Activated naive CD4-positive, alpha-beta T cell treated with anti-CD3 and anti-CD28 coated beads for 36 hours (primary cell): ENCODE measurements at regions not wholly inside any gene's neighbourhood (a gene's known extent, or its start where the extent isn't known, plus 50 kb on each side); places are given as distances from the start of the nearest gene placed in this dataset.
A peak's percentile ranks its signal among the peaks of the same experiment; 100 is the strongest.

Source experiments
- CTCF ChIA-PET: fragments of 350-600 bp; sonication (Branson Sonifier 250); formaldehyde crosslinking; loops from one replicate; lab custom pipeline; 2021; ENCODE audit warnings: antibody characterized with exemption; lab: Charles Lee
- DNase-seq: peaks from one replicate; pipeline ENCODE4 v3.0.0-alpha.2; 2020
- H3K27ac Mint-ChIP-seq: one replicate; pipeline ENCODE4 v1.8.0; 2021; ENCODE audit warnings: mild to moderate bottlenecking, mixed read lengths
- H3K27me3 Mint-ChIP-seq: one replicate; pipeline ENCODE4 v1.8.0; 2021; ENCODE audit warnings: low read depth, mixed read lengths
- H3K36me3 Mint-ChIP-seq: one replicate; pipeline ENCODE4 v1.8.0; 2021; ENCODE audit warnings: low read depth, mixed read lengths
- H3K4me1 Mint-ChIP-seq: one replicate; pipeline ENCODE4 v1.8.0; 2021; ENCODE audit warnings: low read depth, mixed read lengths
- H3K4me3 Mint-ChIP-seq: one replicate; pipeline ENCODE4 v1.8.0; 2021; ENCODE audit warnings: mild to moderate bottlenecking, moderate library complexity, mixed read lengths
- H3K9me3 Mint-ChIP-seq: one replicate; pipeline ENCODE4 v1.8.0; 2021; ENCODE audit warnings: mixed read lengths
- intact Hi-C: fragments of 100-400 bp; cut with micrococcal nuclease; formaldehyde crosslinking; loops from one replicate; pipeline ENCODE4 v1.15.1; 2023

DNA sequence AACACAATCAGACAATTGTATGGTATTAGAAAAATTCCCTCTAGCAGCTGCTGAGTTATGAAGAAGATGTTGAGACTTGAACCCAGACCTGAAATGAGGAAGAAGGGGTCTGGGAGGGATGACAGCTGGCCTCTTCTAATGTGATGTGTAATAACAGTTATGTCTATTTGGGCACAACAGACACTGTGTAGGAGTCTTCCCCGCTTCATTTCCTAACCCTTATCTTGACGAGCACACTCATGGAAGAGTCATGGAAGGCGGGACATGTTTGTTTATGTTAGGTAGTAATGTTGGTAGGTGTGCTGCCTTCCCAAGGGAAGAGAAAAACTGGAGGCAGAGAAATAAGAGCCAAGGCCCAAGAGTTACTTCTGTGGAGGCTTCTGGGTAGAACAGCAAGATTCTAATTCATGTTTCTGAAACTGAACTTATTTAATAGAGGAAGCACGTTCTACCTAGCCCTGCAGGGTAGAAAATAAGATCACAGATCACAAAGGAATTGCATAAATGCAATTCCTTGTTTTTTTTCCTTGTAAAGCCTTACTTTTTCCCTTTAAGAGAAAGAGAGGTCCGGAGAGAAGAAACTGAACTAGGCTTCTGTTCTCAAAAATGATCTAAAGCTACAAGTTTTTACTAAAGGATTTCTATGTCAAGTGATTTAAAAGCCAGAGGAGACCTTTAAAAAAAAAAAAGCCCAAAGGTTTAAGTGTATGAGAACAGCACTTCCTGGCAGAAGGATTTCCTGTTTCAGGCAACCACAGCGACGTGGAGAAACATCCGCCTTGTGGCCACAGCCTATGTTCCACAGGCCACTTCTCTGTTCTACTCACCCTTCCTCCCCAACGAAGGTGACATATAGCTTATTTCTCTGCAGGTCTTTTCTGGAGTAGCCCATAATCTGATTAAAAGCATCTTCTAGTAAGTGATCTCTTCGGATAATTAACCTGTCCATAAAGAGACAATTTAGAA is 68.5 kb upstream of the STK17B start:
- Mint-ChIP-seq H3K27ac (peak overlapping the region; percentile 88), H3K9me3 (no peaks in the 10 kb centered on the region), H3K27me3 (no peaks in the 10 kb centered on the region), H3K4me1 (peaks cover 85% of the 10 kb centered on the region), H3K36me3 (no peaks in the 10 kb centered on the region), H3K4me3 (peak overlapping the region; percentile 49)
- peak; percentile 93 for DNase-seq
- intact Hi-C loops: loop anchor here (1.0 to 5.0 kb wide), 6 partner anchors 29 to 1062 kb away; partner anchors contain the start of gene STK17B
- CTCF ChIA-PET: interaction anchor here (0.7 to 3.2 kb wide), 12 partner anchors 9 to 162 kb away, joined by 3 to 22 read pairs (median 4); no protein-coding TSS in a partner anchor

DNA sequence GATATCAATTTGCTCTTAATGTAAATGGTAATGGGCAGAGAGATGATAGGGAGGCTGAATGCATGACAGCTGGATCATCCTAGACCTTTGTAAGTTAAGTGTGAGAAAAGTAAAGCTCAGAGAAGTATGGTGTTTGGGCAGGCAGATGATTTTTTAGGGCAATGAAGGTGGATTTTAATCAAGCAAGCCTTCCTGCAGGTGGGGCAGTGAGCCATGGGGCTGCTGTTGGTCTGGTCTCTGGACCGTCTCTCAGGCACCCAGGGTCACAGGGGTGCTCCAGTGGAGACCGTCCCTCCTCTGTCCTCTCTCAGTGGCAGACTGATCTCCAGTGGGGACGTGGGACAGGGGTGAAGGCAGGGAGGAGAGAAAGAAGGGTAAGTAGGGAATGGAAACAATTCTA is 69.8 kb upstream of the STK17B start:
- Mint-ChIP-seq H3K4me3 (peak overlapping the region; percentile 30), H3K4me1 (peaks cover 87% of the 10 kb centered on the region), H3K27ac (peak overlapping the region; percentile 100), H3K36me3 (no peaks in the 10 kb centered on the region), H3K27me3 (no peaks in the 10 kb centered on the region), H3K9me3 (no peaks in the 10 kb centered on the region)
- CTCF ChIA-PET: interaction anchor here (0.8 to 3.2 kb wide), 12 partner anchors 8 to 65 kb away, joined by 3 to 22 read pairs (median 4); no protein-coding TSS in a partner anchor
- intact Hi-C loops: loop anchor here (5.0 kb wide), 1 partner anchor 1061 kb away; no protein-coding TSS in a partner anchor
- DNase-seq: no peak

DNA sequence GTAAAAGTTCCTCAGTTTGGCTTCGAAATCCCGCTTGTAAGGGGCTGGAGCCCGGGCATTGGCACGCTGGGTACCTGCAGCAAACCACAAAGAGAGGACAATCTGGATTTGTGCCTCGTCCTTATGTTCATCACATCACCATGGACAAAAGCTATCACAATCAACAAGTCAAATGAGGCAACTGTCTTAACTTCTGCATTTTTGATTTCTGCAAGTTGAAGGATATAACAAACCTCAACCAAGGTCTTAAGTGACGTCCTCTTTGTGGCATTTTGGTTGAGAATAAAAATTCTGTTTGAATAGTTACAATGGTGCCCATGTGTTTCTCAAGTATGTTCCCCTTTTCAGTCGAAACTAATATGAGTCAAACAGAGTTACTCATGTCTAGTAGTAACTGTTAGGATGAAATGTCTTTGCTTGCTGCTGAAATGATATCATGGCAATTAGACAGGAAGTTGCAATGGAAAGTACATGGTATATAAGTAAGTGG is 70.8 kb upstream of the STK17B start:
- Mint-ChIP-seq H3K36me3 (no peaks in the 10 kb centered on the region), H3K4me1 (peaks cover 79% of the 10 kb centered on the region), H3K4me3 (peak overlapping the region; percentile 73), H3K27me3 (no peaks in the 10 kb centered on the region), H3K9me3 (no peaks in the 10 kb centered on the region), H3K27ac (peak overlapping the region; percentile 100)
- intact Hi-C loops: loop anchor here (1.0 to 5.0 kb wide), 8 partner anchors 9 to 1060 kb away; no protein-coding TSS in a partner anchor
- DNase-seq: no peak
- CTCF ChIA-PET: interaction anchor here (0.7 to 3.2 kb wide), 10 partner anchors 11 to 66 kb away, joined by 3 to 22 read pairs (median 4); no protein-coding TSS in a partner anchor

DNA sequence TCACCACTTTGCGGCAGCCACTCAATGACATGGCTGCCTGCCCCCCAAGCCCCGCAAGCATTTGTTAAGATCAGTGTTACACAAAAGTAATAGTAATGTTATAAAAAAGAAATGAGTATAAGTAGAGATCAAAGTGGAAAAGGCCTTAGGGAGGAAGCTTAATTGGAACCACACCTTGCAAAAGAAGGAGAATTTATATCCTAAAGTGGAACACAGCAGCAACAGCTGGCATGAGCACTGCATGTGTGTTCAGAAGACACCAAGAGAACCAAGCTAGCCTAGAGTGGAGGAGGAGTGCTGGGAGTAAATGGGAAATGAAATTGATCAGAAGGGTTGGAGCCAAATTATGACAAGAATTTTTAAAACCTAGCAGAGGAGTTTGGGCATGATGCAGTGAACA is 73.1 kb upstream of the STK17B start:
- H3K27ac Mint-ChIP-seq: no peak overlapping the region
- no peaks in the 10 kb centered on the region for H3K36me3 Mint-ChIP-seq
- H3K4me3 Mint-ChIP-seq: no peak overlapping the region
- intact Hi-C loops: loop anchor here (5.0 kb wide), 1 partner anchor 1058 kb away; no protein-coding TSS in a partner anchor
- no peaks in the 10 kb centered on the region for H3K9me3 Mint-ChIP-seq
- H3K27me3 Mint-ChIP-seq: no peaks in the 10 kb centered on the region
- CTCF ChIA-PET: interaction anchor here (0.6 to 1.4 kb wide), 3 partner anchors 16 to 36 kb away, joined by 3 to 7 read pairs (median 5); no protein-coding TSS in a partner anchor
- H3K4me1 Mint-ChIP-seq: peaks cover 79% of the 10 kb centered on the region
- no peak for DNase-seq

DNA sequence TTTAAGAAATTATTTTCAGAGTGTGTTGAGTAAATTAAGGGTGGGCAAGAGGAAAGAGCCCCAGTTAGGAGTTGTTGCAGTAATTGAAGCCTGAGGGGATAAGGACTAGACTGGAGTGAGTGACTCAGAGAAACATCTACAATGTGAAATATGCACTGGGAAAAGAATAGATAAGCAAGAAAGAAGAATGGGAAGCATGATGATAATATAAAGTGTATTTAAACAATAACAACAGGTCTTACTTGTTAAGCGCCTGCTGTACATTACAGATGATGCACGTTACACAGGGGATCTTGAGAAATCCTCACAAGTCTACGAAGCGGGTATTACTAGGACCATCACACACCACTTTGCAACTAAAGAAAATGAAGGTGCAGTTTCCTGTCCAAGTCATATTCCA is 73.6 kb upstream of the STK17B start:
- peaks cover 79% of the 10 kb centered on the region for H3K4me1 Mint-ChIP-seq
- no peak for DNase-seq
- intact Hi-C loops: loop anchor here (5.0 kb wide), 1 partner anchor 1057 kb away; no protein-coding TSS in a partner anchor

DNA sequence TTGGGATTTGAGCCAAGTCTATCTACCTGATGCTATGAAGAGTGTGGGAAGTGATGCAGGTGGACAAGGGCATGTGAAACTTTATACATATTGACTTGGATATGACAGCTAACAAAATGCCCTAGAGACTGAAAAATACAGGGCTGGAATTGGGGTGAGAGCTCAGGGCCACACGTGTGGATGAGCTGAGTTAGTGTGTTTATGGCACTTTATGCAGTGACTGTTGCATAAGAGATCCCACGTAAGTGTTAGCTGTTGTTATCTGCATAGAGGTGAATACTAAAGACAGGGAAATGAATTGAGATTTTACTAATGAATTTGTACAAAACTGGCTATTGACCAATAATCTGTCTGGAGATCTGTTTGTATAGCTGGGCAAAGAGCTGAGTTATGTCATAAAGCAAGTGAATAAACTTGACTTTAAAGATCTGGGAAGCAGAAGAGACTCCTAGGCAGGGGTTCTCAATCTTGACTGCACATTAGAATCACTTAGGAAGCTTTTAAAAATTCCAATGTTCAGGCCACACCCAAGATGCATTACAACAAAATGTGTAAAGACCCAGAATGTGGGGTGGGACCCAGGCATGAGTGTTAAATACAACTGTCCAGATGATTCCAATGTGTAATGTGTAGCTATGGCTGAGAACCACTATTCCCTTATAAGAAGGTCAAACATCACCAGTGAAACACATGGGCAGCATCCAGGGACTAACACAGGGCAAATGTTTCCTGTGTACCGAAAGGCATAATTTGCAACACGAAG is 74.2 kb upstream of the STK17B start:
- intact Hi-C loops: no loop called here
- peaks cover 82% of the 10 kb centered on the region for H3K4me1 Mint-ChIP-seq

More for the DNA sequence above, 73.6 kb upstream of the STK17B start:
- Mint-ChIP-seq H3K4me3 (no peak overlapping the region), H3K27ac (no peak overlapping the region), H3K27me3 (no peaks in the 10 kb centered on the region), H3K9me3 (no peaks in the 10 kb centered on the region), H3K36me3 (no peaks in the 10 kb centered on the region)
- CTCF ChIA-PET: interaction anchor here (1.1 to 1.4 kb wide), 2 partner anchors 31 to 32 kb away, joined by 6 to 7 read pairs; no protein-coding TSS in a partner anchor

DNA sequence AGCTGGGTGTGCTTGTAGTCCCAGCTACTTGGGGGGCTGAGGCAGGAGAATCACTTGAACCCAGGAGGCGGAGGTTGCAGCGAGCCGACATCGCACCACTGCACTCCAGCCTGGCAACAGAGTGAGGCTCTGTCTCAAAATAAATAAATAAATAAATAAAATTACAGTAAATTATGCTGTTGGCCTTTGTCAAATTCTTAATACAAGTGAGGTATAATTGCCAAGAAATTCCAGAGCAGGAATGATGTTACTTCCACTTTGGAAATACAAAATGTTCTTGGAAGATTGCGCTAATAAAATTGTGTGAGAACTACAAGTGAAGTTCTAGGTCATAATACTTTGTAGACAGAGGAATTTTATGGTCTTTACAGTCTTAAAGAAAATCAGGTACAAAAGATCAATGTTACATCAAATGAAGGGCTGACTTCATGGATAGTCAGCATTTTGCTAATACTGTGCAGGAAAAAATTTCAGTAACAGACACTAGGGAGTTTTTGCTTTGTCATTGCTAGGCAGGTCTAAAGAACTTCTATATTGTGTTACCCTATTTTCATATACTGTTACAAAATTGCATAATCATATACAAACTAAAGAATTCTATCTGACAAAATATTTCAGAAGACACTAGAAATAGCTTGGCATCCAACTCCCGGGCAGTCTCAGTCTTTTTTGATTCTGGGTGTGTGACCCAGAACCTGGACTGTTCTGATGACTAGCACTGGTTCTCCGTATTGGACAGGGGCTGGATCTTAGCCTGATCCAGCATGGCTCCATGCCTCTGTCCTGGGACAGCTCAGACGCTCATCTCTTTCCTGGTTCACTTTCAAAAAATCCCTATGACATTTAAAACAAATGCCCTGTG is 76.0 kb upstream of the STK17B start:
- H3K36me3 Mint-ChIP-seq: peaks cover 2% of the 10 kb centered on the region
- no peak overlapping the region for H3K27ac Mint-ChIP-seq
- H3K9me3 Mint-ChIP-seq: no peaks in the 10 kb centered on the region
- peaks cover 82% of the 10 kb centered on the region for H3K4me1 Mint-ChIP-seq
- no peaks in the 10 kb centered on the region for H3K27me3 Mint-ChIP-seq
- DNase-seq: no peak
- intact Hi-C loops: no loop called here
- no peak overlapping the region for H3K4me3 Mint-ChIP-seq
- CTCF ChIA-PET: interaction anchor here (0.6 to 2.5 kb wide), 4 partner anchors 12 to 168 kb away, joined by 3 to 12 read pairs (median 5); no protein-coding TSS in a partner anchor

More for the DNA sequence above, 74.2 kb upstream of the STK17B start:
- H3K36me3 Mint-ChIP-seq: no peaks in the 10 kb centered on the region
- H3K9me3 Mint-ChIP-seq: no peaks in the 10 kb centered on the region
- H3K27me3 Mint-ChIP-seq: no peaks in the 10 kb centered on the region
- CTCF ChIA-PET: interaction anchor here (0.7 to 1.4 kb wide), 5 partner anchors 31 to 1662 kb away, joined by 3 to 6 read pairs (median 3); no protein-coding TSS in a partner anchor
- no peak for DNase-seq
- no peak overlapping the region for H3K4me3 Mint-ChIP-seq
- H3K27ac Mint-ChIP-seq: no peak overlapping the region

DNA sequence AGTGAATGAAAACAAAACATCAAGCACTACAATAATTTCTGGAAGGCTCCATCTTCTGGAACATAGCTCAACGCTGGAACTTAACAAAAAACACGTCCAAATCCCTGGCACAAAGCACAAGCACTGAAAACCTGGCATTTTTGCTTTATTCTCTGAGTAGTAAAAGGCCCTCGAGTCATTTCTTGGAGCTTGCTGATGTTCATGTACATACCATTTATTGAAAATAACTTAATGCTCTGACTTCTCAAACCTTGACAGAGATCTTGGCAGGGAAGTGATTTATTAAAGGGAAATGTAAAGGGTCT is 76.5 kb upstream of the STK17B start:
- H3K27me3 Mint-ChIP-seq: no peaks in the 10 kb centered on the region
- no peak for DNase-seq
- intact Hi-C loops: no loop called here
- no peaks in the 10 kb centered on the region for H3K9me3 Mint-ChIP-seq
- peaks cover 84% of the 10 kb centered on the region for H3K4me1 Mint-ChIP-seq
- no peak overlapping the region for H3K4me3 Mint-ChIP-seq
- CTCF ChIA-PET: interaction anchor here (0.7 to 2.5 kb wide), 3 partner anchors 12 to 30 kb away, joined by 4 to 12 read pairs (median 7); no protein-coding TSS in a partner anchor
- H3K27ac Mint-ChIP-seq: no peak overlapping the region
- H3K36me3 Mint-ChIP-seq: peaks cover 2% of the 10 kb centered on the region

DNA sequence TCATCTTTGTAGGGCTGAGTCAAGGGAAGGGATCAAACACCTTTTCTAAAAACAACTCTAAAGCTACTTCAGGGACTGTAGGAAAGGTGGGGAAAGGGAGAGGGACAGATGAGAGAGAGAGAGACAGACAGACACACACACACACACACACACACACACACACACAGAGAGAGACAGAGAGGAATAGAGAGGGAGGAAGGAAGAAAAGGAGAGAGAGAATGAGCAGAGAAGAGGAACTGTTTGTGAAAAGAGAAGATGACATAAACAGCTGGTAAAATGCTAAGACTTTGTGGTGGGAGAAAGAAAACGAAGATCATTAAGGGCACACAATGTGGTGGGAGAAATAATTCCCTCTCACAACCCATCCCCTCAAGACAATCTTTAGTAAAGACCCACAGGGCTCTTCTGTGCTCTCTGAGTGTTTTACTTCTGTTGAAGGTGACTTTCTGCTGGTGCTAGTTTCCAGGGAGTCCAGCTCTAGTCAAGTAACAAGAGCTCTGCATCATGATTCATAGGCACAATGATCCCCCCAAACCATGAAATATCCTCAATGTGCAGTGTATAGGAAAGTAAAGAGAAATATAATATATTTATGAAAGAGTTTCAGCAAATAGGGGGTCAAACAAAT is 77.2 kb upstream of the STK17B start:
- peaks cover 86% of the 10 kb centered on the region for H3K4me1 Mint-ChIP-seq
- CTCF ChIA-PET: interaction anchor here (0.7 to 2.5 kb wide), 5 partner anchors 9 to 75 kb away, joined by 3 to 12 read pairs (median 4); no protein-coding TSS in a partner anchor

DNA sequence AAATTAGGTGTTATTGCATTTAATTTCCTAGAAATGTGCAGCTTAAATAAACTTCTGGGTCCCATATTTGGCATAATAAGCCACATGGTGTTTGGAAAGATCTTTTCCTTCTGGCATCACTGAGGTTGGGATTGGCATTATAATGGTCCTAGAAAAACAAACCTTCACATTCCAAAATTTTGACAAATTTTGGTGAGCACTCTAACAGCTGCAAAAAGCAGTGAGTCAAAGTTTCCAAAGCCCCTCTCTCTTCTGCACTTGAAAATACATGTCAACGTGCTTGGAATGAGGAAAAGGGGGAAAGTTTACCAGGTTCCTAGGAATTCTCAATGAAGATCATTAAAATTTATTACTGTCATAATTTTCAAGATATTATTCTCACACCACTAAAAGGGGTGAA is 77.8 kb upstream of the STK17B start:
- Mint-ChIP-seq H3K27me3 (no peaks in the 10 kb centered on the region), H3K4me3 (no peak overlapping the region), H3K9me3 (no peaks in the 10 kb centered on the region), H3K27ac (no peak overlapping the region), H3K36me3 (peaks cover 2% of the 10 kb centered on the region), H3K4me1 (peaks cover 87% of the 10 kb centered on the region)
- CTCF ChIA-PET: interaction anchor here (0.9 to 2.5 kb wide), 2 partner anchors 10 to 27 kb away, joined by 3 to 12 read pairs; no protein-coding TSS in a partner anchor
- DNase-seq: no peak
- intact Hi-C loops: no loop called here

More for the DNA sequence above, 77.2 kb upstream of the STK17B start:
- intact Hi-C loops: no loop called here
- Mint-ChIP-seq H3K4me3 (no peak overlapping the region), H3K36me3 (peaks cover 2% of the 10 kb centered on the region), H3K27ac (peak overlapping the region; percentile 17), H3K9me3 (no peaks in the 10 kb centered on the region), H3K27me3 (no peaks in the 10 kb centered on the region)
- no peak for DNase-seq
